HG03097 (cell line): ENCODE measurements at regions not wholly inside any gene's neighbourhood (a gene's known extent, or its start where the extent isn't known, plus 50 kb on each side); places are given as distances from the start of the nearest gene placed in this dataset.

Experiments used
- ATAC-seq: cut with Tn5 transposase; IDR thresholded peaks from one replicate; pipeline ENCODE4 v1.9.1; 2021; ENCODE audit not compliant: unreplicated experiment, low FRiP score

DNA sequence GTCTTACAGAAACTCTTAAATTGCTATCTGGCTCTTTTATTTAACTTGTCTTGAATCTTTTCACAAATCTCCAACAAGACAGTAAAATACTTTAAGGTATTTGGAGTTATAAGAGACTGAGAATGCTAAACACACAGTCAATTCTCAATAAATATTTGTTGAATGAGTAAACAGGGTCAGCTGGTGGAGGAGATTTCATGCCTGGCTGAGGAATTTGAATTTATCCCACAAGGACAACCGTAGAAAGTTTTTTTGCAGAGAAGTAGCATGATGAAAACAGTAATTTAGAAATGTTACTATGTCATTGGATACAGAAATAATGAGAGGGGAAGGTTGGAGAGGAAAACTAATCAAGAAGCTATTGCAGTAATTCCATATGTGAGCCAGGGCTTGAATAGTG lies 1223.7 kb downstream of the PCDH17 start:
- no peak for ATAC-seq

DNA sequence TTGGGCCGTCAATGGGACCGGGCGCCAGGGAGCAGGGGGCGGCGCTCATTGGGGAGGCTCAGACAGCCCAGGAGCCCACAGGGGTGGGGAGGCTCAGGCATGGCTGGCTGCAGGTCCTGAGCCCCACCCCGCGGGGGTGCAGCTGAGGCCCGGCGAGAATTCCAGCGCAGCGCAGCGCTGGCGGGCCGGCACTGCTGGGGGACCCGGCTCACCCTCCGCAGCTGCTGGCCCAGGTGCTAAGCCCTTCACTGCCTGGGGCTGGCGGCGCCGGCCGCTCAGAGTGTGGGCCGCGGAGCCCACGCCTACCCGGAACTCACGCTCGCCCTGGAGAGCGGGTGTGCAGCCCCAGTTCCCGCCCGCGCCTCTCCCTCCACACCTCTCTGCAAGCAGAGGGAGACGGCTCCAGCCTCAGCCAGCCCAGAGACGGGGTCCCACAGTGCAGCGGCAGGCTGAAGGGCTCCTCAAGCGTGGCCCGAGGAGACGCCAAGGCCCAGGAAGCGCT lies 1227.4 kb downstream of the PCDH17 start:
- no peak for ATAC-seq

DNA sequence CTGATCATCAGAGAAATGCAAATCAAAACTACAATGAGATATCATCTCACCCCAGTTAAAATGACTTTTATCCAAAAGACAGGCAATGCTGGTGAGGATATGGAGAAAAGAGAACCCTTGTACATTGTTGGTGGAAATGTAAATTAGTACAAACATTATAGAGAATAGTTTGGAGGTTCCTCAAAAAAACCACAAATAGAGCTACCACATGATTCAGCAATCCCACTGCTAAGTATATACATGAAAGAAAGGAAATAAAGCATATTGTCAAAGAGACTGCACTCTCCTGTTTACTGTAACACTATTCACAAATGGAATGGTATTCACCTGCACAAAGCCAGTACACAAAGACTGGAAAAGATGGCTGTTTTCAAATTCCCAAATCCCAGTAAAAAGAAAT lies 1233.7 kb downstream of the PCDH17 start:
- no peak for ATAC-seq

DNA sequence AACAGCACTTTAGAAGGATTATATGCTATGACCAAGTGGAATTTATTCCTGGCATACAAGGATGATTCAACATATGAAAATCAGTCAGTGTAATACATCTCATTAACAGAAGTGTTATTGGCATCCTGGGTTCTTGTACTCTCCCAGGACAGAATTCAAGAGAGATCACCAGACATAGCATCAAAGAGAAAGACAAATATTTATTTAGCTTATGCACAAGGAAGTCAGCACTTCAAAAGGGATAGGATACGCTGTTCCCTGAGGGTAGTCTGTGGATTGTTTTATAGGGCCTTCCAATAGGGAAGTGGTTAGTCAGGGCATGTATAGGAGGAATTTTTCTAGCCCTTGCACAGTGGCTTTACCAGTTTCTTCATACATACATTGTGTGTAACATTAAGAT lies 1238.0 kb downstream of the PCDH17 start:
- ATAC-seq: no peak

DNA sequence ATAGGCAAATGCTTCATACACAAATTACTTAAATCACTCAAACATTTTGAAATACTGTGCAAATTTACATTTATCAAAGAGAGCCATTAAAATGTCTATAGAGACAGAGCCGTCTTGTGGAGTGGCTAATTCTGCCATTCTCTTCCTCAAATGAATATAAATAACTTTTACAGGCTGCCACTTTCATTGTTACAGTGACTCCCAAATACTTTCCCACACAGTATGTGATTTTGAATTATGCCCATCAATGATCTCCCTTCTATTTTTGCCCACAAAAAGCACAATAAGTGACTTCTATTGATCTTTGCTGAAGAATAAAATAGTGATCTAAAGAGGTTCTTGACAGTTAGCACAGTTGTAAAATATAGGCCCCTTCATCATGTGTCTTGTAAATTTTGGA lies 1244.9 kb downstream of the PCDH17 start:
- ATAC-seq: no peak

DNA sequence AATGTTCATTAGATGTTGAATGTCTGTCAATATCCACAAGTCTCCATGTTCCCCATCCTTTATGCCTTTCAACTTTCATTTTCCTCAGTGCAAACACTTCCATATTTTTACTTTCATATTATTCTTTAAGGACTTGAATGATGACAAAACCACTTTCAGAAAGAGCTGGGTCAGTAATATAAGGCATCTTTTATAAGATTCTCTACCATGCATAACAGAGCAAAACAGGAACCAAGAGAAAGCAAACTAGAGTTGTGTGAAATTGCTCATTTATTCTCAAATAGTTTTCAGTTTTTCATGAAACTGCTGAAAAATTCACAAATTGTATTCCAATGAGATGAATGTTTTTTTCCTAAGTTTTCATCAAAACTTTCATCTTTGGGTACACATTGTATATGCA lies 1247.6 kb downstream of the PCDH17 start:
- ATAC-seq: no peak

DNA sequence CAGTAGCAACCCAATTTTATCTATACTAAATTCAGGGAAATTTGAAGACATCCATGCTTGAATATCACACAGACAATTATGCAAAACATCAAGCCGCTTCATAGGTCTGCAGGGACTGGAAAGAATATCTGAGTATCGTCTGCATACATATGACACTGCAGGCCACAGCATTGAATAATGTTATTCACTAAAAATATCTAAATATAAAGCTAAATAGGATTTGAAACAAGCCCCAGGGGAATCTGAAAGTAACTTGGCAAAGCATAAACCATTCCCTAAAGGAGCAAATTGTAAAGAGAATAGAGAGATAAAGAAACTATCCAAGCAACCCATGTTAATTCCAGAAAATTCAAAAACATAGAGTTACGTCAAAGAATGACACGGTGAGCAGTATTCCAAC lies 1251.0 kb downstream of the PCDH17 start:
- no peak for ATAC-seq

DNA sequence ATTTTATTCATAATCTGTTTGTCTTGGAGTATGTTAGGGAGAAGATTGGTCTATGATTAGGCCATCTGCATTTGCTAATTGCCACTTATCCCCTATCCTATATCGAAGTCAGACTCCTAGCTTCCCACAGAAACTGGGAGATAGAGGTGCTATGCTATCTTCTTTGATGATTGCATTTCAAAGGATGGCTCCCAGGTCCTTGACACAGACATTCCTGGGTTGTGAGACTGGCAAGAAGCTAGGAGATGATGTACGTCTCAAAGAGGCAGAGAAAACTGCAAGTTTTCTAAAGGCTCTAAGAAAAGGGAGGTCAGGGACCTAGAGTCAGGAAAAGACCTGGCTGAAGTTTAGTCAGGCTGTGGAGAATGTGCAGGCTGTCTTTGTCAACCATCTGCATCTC lies 1251.9 kb downstream of the PCDH17 start:
- no peak for ATAC-seq

DNA sequence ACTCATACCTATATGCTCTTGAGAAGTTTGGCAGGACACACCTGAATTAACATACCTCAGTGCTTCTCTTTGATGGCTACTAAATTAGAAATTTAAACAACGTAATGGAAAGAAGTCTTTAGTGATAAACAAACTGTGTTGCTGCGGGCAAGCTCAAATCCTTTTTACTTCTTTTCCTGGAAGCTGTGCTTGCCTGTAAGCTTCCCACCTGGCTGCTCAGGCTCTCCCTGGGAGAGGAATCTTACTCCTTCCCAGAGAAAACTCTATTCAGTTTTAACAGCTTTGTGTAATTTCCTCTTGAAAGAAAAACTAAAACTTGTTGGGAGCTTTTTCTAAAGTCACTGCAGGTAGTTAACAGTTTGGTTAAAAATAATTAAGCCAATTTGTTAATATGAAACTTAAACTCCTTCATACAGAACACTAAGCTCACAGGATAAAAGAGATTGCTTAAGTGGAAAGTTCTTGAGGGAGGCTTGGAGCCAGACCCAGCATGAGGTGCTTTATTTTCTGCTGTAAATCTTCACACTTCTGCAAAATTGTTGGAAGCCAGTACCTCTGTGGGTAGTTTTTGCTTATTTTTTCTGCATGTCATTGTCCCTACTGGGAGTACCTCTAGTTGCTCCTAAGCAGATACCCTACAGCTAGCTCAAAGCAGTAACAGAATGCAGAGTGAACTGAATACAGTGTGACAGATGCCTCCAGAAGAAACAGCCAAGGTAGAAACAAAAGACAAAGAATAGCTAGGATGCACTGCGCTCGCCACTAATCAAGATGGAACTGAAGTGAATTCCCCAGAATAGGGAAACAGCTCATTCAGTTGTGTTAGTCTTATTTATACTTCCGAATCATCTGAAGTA lies 1253.0 kb downstream of the PCDH17 start:
- ATAC-seq: no peak

DNA sequence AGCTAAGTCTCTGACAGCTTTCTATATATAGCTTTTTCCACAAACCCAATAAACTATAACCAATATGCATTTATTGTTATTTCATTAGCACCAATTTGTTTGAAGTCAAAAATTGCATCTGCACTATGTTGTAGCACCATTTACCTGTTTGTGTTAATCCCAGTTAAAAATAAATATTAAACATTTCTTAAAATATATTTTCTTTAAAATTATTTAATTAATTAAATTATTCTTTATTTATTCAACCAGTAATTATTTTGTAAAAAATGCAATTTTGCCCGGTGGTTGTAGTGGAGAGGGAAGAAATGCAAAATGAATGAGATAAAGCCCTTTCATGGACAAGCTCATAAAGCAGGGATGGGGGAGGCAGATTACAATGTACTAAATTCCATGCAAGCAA lies 1257.9 kb downstream of the PCDH17 start:
- no peak for ATAC-seq

DNA sequence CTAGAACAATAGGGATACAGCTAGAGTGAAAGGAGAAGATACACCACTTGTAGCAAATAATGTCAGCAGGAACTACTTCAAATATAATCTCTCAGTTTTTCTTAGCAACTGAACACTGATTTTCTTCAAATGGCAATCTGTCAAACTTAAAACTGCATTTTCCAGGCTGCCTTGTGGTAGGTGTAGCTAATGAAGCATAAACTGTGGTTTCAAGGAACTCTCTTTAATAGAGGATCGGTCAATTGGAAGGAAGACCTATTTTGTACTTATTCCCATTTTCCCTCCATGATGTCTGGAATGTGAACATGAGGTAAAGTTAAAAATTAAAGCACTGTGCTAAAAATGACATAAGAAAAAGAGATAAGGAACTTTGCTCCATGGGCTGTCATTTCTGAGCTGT lies 1261.9 kb downstream of the PCDH17 start:
- ATAC-seq: no peak

DNA sequence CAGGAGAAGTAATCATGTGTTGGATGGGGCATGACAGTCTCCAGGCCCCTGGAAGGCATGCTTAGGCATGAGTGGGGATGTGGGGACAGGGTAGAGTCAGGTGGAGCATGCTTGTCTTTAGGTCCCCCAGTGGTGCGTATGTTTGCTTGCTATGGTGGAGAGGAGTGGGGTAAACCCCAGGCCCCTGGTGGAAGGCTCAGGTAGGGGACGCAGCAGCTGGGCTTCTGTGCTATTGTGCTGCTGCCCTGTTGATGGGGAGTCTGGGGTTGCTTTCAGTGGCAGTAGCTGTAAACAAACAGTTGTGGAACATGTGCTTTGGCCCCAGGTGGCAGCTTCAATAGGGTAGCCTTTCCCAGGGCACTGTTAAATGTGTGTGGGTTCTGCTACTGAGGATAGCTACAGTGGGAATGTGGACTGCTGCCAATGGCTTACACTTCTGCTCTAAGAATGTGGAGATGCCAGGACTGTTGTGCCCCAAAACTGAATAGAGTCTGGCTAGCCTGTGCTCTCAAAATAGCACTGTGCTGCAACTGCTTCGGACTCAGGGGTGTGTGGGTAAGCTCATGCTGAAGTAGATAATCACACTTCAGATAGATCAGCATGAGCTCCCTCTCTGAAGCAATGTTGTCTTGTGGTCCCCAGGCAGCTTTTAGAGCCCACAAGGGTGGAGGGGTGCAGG lies 1257.3 kb downstream of the DIAPH3 start:
- ATAC-seq: no peak

DNA sequence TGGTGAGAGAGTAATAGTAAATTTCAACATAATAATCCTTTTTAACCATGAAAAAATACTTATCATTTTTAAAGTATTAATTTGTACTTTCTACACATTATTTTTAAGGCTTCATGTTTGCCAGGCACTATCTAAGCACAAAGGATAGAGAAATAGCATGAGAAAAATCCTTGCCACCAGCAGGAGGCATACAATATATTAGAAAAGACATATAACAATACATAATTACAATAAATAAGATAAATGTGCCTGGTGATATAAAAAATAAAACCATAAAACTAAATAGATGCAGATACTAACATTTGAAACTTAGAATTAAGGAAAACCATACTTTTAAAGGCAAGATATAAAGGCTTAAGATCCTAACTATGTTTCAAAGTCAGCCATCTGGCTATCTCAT lies 1256.4 kb downstream of the DIAPH3 start:
- ATAC-seq: no peak

DNA sequence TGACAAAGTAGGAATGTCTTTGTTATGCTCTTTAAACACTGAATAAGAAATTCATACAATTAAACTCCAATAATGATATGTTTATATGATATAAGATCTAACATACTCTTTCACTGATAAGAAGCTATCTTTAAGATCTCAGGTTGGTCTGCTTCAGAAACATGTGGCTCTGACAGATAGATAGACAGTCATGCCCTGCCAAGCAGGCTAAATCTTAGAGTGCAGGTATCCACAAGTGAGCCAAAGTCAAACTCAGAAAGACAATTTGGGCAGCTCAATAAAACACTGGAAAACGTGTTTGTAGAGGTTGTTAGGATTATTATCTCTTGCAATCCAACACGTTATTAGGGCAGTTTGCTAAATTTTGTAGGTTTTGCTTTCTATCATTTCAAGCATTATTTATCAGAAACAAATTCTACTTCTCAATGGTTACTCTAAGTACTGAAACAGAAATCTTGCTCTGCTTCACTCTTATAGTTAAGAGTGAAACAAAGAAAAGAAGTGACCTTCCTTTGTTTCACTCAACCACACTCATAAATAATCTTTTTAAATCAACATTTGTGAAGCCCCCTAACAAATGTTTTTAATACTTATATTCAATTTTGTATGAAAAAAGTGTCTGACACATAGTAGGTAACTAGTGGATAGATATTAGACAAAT lies 1255.6 kb downstream of the DIAPH3 start:
- no peak for ATAC-seq

DNA sequence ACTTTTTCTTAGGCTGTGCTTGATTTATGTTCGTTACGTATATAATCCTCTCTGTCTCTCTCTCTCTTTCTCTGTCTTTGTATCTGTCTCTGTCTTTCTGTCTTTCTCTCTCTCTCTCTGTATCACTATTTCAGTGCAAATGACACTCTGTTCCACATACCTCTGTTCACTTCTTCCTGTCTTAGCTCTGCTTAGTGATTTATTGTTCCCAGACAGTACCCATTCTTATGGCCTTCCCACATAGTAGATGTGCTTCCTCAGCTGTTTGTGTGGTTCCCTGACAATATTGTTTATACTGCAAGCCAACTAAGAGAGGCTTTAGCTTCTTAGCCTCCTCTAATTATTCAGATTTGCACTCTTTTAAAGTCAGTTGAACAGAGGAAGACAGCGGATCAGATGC lies 1244.2 kb downstream of the DIAPH3 start:
- ATAC-seq: no peak

DNA sequence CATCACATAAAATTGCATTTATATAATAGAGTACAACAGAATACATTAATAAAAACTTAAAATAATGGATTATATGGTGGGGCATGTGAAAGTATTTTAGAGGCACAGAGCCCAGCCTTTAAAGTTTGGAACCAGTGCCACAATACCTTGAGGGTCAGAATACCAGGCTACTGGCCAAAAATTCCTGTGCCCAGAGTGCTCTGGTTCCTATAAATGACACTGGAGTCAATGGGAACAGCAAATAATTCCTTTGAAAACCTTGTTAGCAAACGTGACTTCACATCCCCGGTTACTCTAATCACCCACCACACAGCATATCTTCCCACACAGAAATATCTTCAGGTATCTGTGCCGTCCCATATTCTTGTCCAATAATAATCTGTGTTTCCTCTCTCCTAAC lies 1242.6 kb downstream of the DIAPH3 start:
- no peak for ATAC-seq

DNA sequence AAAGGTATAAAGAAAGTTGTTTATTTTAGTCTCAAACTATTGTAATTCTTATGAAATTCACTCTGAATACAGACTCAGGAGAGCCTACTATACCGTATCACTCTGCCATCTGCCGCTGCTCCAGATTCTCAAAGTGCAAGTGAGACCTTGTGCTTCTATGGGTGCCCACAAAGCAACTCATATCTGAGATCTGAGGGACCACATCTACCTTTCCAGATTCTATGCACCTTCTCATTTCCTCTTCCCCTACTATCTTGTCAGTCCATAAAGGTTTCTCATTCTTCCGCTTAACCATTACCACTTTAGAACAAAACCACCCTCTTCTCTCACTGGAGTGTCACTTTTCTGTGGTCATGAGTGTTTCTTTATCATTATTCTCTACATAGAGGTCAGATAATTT lies 1236.9 kb downstream of the DIAPH3 start:
- no peak for ATAC-seq

DNA sequence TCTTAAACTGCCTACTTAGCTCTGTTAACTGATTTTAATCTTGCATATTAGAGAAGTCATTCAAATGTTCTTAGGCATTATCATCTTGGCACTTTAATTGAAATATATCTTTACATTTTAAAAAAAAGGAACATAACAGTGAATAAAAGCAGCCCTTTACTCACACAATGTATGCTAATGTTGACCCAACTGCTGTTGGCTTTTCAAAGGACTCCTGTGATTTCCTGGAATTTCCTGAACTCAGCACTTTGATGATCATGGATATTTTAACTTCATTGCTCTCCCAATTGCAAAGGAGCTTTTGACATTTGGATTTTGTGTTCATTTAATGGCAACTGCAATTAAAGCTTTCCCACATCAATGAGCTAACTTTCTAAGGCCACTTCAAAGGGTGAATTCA lies 1230.3 kb downstream of the DIAPH3 start:
- ATAC-seq: no peak

DNA sequence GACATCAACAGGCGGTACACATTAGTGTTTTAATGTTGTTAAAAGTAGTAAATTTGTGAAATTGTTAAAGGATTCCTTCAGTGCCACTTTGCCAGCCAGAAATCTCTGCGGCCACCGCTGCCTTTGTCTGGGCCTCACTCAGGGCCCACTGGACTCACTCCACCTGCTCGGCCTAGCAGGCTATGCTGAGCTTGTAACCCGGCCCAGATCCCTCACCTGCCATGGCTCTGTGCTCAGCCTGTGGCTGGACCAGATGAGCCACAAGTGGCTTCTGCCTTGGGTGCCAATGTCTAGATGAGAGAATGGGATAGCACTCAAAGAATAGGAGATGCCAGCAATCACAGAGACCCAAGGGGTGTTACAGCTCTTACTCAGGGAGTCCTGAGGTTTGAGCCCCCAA lies 1228.0 kb downstream of the DIAPH3 start:
- no peak for ATAC-seq

DNA sequence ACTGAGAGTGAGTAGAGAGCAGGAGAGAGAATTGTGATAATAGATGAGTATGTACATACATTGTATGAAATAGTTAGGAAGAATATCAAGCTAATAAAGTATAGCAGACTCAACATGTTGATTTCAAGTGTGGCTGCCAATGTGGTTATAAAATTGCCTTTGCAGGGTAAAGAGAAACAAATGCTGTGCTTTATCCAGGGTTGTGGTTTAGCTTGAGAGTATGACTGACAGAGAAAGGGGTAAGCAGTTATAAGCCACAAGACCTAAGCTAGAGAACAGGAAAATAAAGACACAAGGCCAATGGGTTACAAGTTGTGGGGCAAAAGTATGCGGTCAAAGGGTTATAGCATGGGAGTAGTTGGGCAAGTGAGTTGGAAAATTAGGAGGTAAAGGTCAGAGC lies 1217.5 kb downstream of the DIAPH3 start:
- ATAC-seq: no peak

DNA sequence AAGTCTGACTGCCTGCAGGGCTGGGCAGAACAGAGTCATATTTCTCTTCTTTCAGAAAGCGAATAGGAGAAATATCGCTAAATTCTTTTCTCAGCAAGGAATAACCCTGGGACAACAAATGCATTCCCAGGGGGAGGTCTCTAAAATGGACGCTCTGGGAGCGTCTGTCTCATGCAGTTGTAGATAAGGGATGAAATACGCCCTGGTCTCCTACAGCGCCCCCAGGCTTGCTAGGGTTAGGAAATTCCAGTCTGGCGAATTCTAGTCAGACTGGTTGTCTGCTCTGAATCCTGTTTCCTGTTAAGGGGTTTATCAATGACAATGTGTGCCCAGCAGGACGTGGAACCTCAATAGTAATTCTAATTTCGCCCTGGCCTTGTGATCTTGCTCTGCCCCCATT lies 1214.1 kb downstream of the DIAPH3 start:
- no peak for ATAC-seq

DNA sequence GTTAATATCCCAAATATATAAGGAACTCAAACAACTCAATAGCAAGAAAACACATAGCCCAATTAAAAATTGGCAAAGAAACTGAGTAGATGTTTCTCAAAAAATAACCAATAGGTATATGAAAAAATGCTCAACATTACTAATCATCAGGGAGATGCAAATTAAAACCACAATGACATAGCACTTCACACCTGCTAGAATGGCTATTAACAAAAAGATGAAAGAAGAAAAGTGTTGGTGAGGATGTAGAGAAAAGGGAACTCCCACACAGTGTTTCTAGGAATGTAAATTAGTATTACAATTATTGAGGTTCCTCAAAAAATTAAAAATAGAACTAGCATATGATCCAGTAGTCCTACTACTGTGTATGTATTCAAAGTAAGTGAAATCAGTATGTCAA lies 1212.8 kb downstream of the DIAPH3 start:
- no peak for ATAC-seq
